COR-L47 (cell line): ENCODE measurements at regions not wholly inside any gene's neighbourhood (a gene's known extent, or its start where the extent isn't known, plus 50 kb on each side); places are given as distances from the start of the nearest gene placed in this dataset.
"Not testable (repeated sequence)": the region's sequence is repeated elsewhere in the genome, so short reads cannot be mapped to it uniquely, and the experiment has no call there.

Source experiments
- DNase-seq: peaks from one replicate; lab custom pipeline; 2025; lab: John Stamatoyannopoulos, UW

- DNase-seq: no peak
These were observed 1502.4 kb upstream of the TENM4 start for GRCh38 chr11:80943226-80943625.

DNA sequence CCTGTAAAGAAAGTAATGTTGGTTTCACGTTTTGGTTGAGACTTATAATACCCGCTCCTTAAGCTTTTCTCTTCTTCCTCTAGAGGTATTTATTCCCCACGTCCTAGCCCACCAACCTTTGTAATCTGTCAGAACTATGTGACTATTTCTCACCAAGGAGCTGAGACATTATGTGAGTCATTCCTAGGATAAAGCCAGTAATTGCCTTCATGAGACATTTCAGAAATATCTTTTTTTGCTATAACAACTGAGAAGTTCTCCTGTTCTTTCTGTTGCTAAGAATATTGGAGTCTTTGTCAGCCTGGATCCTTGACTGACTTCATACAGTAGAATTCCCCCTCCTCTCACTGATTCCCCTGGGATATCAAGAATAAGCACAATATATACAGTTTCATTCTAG is 1497.0 kb upstream of the TENM4 start:
- no peak for DNase-seq

DNA sequence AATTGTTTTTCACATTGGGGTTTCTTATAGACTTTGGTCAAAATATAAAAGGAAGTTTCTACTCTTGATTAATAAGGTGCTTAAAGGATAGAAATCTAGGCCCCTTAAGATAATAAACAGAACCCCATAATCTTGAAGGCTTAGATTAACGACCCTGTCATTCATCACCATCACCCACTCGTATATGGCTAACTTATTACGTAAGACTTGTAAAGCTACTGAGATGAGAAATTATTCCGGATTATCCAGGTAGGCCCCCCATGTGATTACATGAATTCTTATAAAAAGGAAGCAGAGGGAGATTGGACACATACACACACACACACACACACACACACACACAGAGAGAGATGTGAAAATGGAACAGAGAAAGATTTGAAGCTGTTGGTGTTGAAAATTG is 1489.2 kb upstream of the TENM4 start:
- no peak for DNase-seq

DNA sequence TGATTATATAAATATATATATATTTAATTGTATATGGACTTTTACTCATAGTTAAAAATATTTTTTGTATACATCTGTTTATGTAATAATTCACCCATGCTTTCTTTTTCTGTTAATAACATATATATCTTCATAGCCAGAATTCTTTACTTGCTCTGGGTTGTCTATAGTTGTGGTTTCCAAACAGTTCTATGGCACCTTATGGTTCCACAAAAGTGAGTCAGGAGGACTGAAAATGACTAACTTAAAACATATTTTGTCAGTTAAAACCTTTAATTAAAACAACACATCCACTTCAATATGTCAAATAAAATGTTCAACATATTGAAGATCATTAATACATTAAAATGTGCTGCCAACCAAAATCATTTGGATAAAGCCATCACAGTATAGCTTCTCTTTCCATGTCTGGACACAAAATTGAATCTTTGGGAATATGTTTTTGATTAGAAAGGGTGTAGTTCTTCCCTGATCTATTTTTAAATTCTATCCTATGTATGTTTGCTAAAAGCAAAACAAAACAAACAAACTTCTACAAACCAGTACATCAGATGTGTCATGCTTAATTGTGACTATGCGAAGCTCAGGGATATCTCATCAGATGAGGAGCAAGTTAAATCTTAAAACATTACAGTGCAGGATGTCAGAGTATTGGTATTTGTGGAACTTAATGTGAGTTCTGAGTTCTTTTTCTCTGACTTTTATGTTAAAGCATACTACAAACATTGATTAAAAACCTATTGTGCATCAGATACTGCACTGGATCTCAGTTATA is 1488.4 kb upstream of the TENM4 start:
- no peak for DNase-seq

- no peak for DNase-seq
These were observed 1484.5 kb upstream of the TENM4 start for GRCh38 chr11:80925321-80925720.

DNA sequence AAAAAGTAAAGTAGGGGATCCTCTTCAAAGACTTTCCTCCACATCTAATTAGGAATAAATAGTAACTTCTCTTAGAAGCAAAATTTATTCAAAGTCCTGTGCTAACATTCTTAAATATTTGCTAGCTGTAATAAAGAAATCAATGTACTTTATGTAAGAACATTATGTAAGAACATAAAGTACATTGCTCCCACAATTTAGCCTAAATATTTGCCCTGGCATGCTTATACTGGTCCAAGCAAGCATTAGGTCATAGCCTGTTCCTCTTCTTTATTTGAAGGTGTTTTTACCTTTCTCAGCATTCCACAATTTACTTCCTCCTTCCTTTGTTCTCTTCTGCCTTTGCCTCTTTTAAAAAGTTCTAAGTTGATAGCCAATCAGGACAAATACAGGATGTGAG is 1480.5 kb upstream of the TENM4 start:
- not testable (repeated sequence) for DNase-seq

DNA sequence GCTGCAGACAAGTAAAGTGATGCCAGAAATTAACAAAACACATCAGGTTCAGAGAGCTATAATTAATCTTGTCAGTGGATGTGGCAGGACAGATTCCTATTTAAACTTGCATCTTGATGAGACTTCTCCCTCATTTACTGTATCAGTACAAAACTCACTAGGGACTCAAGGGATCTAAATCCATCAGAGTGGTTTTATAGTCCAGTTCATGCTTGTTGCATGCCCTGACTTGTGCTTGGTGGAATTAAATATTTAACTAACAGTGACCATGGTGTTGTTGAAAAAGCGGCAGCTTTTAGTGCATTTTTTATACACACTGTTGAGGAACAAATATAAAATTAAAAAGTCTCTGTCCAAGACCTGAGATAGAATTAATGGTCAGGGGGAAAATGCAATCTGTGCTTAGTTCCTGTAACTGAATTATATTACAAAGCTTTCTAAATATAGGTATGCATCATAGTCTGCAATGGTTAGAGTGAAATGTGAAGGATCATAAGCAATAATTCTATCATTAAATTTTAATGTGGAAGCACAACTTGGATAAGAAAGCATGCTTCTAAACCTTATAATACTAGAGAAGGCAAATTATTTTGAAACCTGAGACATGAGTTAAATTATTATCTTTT is 1475.5 kb upstream of the TENM4 start:
- DNase-seq: no peak

- no peak for DNase-seq
These were observed 1473.5 kb upstream of the TENM4 start for GRCh38 chr11:80914311-80914710.

- DNase-seq: no peak
These were observed 1470.8 kb upstream of the TENM4 start for GRCh38 chr11:80911666-80912065.

DNA sequence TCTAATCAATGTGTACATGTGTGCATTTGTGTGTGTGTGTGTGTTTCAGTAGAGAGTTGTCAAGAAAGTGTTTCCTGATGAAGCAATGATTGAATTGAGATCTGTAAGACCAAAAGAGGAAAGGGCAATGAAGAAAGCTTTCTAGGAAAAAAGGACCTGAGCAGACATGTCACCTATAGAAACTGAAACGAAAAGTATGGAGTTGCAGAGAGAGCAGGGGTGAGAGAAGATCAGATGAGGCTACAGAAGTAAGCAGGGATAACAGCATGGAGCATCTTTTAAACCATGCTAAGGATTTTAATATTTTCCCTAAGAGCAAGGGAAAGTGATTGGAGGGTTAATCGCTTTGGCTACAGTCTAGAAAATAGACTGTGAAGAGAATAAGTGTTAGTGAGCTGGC is 1459.4 kb upstream of the TENM4 start:
- no peak for DNase-seq

DNA sequence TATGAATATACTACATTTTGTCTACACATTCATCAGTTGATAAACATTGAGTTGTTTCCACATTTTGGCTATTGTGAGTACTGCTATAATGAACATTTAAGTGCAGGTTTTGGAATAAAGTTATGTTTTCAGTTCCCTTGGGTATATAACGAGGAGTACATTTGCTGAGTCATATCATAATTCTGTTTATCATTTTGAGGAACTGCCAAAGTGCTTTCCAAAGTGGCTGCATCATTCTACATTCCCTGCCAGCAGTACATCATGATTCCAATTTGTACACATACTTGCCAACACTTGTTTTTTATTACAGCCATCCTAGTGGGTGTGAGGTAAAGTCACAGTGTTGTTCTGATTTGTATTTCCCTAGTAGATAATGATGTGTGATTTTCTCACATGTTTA is 1458.6 kb upstream of the TENM4 start:
- no peak for DNase-seq

DNA sequence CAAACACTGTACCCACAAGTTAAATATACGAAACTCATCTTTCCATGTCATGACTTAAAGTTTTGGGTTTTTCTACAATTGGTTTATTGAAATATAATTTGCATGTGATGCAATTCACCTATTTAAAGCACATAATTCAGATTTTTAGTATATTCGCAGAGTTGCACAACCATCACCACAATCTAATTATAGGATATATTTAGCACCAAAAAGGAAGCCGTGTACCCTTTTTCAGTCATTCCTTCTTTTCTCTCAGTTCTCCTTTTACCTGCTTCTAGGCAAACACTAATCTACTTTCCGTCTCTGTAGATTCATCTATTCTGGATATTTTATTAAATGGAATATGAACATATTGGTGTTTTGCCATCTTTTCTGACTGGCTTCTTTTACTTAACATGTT is 1458.1 kb upstream of the TENM4 start:
- no peak for DNase-seq

DNA sequence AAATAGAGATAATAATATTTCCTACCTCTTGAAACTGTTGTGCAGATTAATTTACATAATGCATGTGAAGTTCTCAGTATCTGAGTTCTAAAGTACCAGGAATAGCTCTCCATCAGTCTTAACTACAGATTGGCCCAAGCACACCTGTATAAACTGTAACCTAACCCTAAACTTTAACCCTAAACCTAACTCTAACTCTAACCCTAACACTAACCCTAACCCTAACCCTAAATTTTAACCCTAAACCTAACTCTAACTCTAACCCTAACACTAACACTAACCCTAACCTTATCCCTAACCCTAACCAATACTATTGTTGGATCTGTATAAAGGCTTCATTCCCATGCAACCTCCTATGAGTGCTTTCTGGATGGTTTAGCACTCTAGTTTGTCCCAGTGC is 1445.9 kb upstream of the TENM4 start:
- DNase-seq: no peak

- no peak for DNase-seq
These were observed 1432.6 kb upstream of the TENM4 start for GRCh38 chr11:80873310-80873999.

- no peak for DNase-seq
These were observed 1431.4 kb upstream of the TENM4 start for GRCh38 chr11:80872116-80872728.

DNA sequence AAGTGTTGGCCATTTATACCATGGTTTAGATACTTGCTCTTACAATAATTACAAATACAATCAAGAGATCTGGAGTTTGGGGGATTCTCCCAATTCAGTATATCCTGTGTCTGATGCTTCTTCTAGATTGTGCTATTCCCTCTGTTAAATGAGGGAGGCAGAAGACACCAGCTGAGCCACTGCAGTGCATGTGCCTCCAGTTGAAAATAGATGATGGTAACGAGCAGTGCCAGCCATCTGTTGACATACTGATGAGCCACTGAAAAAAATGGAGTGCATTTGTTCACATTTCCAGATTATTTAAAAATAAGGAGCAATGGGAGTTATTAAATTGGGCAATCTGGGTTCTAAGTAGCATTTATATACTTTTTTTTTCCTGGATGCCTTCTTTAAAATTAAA is 1428.0 kb upstream of the TENM4 start:
- DNase-seq: no peak

DNA sequence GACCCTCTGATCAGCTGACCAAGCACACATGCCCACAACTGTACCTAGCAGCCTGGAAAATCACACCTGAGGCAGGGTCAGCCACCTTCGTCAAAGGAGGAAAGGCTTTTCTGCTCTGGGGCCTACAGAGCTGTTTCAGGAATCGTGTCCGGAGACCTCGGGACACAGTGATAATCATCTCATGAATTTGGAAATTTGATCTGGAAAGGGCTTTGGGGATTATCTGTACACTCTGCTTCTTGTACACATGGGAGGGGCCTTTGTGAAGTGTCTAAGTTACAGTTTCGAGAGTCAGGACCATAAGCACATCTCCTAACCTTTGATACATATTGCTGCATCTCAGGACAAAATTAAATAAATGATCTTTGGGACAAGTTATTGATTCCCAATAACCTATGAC is 1421.2 kb upstream of the TENM4 start:
- no peak for DNase-seq

DNA sequence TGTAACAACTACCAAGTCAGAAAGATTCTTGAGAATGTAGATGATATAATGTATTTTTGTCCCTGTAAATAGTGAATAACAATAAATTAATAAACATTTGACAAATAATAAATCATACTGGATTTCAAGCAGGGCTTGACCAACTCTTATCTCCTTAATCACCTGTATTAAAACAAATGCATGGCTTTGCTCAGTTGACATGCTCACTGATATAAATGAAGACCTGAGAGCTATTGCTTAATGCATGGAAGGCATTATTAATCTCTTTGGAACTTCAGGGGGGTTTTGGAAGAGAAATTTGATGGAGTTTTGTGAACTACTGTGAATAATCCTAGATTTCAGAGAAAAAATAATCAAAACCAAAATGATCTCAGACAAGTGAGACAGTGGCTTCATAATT is 1420.4 kb upstream of the TENM4 start:
- DNase-seq: no peak

- no peak for DNase-seq
These were observed 1419.8 kb upstream of the TENM4 start for GRCh38 chr11:80860632-80861031.

DNA sequence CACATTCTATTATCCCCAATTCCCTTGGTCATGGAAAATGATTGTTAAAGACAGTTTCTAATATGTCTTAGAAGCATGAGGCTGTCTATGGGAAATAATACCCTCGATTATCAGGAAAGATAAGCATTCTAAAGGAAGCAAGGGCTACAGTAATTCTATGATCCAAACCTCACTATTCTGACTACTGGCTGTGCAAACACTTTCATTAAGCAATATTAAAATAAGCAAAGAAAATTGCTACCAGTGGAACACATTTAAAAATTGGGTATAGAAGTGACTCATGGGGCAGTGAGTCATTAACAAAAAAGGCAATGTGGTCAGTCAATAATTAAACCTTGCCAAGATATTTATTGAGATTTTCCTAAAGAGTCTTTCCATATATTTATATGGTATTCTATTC is 1415.2 kb upstream of the TENM4 start:
- DNase-seq: no peak

DNA sequence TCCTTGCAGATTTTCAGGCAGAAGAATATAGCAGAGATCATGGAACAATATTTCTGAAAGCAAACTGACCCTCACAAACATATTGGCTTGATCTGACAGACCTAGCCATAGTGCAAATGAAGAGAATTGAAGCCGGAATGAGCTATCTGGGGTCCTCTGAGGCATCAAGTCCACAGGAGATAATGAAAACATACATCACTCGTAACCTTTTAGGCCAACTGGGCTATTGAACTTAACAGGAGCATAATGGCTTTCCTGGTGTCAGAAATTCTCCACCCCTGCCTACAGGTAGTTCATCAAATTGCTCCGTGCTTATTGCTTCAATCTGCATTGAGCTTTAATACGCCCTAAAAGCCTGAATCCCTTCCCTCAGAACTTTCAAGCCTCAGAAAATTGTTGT is 1414.6 kb upstream of the TENM4 start:
- no peak for DNase-seq

- DNase-seq: no peak
These were observed 1408.4 kb upstream of the TENM4 start for GRCh38 chr11:80849253-80849652.

- no peak for DNase-seq
These were observed 1406.1 kb upstream of the TENM4 start for GRCh38 chr11:80846979-80847378.
